SU-DHL-6 (cell line): ENCODE measurements at regions not wholly inside any gene's neighbourhood (a gene's known extent, or its start where the extent isn't known, plus 50 kb on each side); places are given as distances from the start of the nearest gene placed in this dataset.

Experiments used
- H2AFZ ChIP-seq: fragments of 200-600 bp; sonication (generic); 2 replicates; pipeline ENCODE4 v1.6.1; 2014; ENCODE audit warnings: low read depth, mild to moderate bottlenecking, moderate library complexity, mixed read lengths, antibody characterized with exemption, low read length; ENCODE audit not compliant: severe bottlenecking
- H3F3A ChIP-seq: fragments of 200-600 bp; shearing (Covaris generic); 2 replicates; pipeline ENCODE4 v1.6.0; 2016; ENCODE audit warnings: antibody characterized with exemption, mild to moderate bottlenecking; ENCODE audit not compliant: insufficient read depth
- H3K27ac ChIP-seq: fragments of 200-600 bp; sonication (generic); 2 replicates; pipeline ENCODE4 v1.5.1; 2016; ENCODE audit warnings: low read depth, mild to moderate bottlenecking, low read length, moderate library complexity, mixed read lengths
- H3K27me3 ChIP-seq: fragments of 200-600 bp; sonication (generic), shearing (Covaris generic); 2 replicates; pipeline ENCODE4 v1.6.0; 2014; ENCODE audit warnings: mild to moderate bottlenecking, low read length
- H3K36me3 ChIP-seq: fragments of 200-600 bp; sonication (generic); 2 replicates; pipeline ENCODE4 v1.6.1; 2014; ENCODE audit warnings: mild to moderate bottlenecking, low read length, mixed read lengths
- H3K4me2 ChIP-seq: fragments of 300-600, 200-600 bp; shearing (Covaris generic), sonication (generic); 2 replicates; pipeline ENCODE4 v1.6.0; 2014; ENCODE audit warnings: low read length, low read depth, mild to moderate bottlenecking; ENCODE audit not compliant: poor library complexity, severe bottlenecking
- H3K4me3 ChIP-seq: fragments of 200-600 bp; sonication (generic); 2 replicates; pipeline ENCODE4 v1.5.1; 2014; ENCODE audit warnings: antibody characterized with exemption, low read length, mild to moderate bottlenecking, mixed read lengths; ENCODE audit not compliant: insufficient read depth, poor library complexity, severe bottlenecking
- H3K79me2 ChIP-seq: fragments of 200-600 bp; sonication (generic); 2 replicates; pipeline ENCODE4 v1.6.1; 2014; ENCODE audit warnings: mild to moderate bottlenecking, low read length, moderate library complexity; ENCODE audit not compliant: insufficient read depth
- H3K9ac ChIP-seq: fragments of 200-600 bp; sonication (generic); 2 replicates; pipeline ENCODE4 v1.7.0; 2014; ENCODE audit warnings: mild to moderate bottlenecking, low read length
- H3K9me2 ChIP-seq: fragments of 200-600 bp; sonication (generic); replicated peaks from 2 replicates; pipeline ENCODE4 v1.6.1; 2014; ENCODE audit warnings: low read length; ENCODE audit not compliant: insufficient read depth
- H3K9me3 ChIP-seq: fragments of 200-600 bp; sonication (generic); 2 replicates; pipeline ENCODE4 v1.6.1; 2014; ENCODE audit warnings: low read length, mixed read lengths; ENCODE audit not compliant: insufficient read depth
- H4K20me1 ChIP-seq: fragments of 200-600 bp; sonication (generic); 2 replicates; pipeline ENCODE4 v1.6.1; 2014; ENCODE audit warnings: low read depth, mild to moderate bottlenecking, antibody characterized with exemption, low read length, moderate library complexity, mixed read lengths
- CTCF ChIP-seq: fragments of 200-600 bp; sonication (generic); IDR thresholded peaks from one replicate; pipeline ENCODE4 v1.5.1; 2017; ENCODE audit warnings: antibody characterized with exemption, mild to moderate bottlenecking, low read length, moderate library complexity; ENCODE audit not compliant: insufficient read depth, poor library complexity, severe bottlenecking
- EZH2phosphoT487 ChIP-seq: fragments of 200-600 bp; sonication (generic), shearing (Covaris generic); conservative IDR thresholded peaks from 2 replicates; pipeline ENCODE4 v1.6.1; 2018; ENCODE audit warnings: mild to moderate bottlenecking, antibody characterized with exemption, low read length, moderate library complexity, mixed read lengths

DNA sequence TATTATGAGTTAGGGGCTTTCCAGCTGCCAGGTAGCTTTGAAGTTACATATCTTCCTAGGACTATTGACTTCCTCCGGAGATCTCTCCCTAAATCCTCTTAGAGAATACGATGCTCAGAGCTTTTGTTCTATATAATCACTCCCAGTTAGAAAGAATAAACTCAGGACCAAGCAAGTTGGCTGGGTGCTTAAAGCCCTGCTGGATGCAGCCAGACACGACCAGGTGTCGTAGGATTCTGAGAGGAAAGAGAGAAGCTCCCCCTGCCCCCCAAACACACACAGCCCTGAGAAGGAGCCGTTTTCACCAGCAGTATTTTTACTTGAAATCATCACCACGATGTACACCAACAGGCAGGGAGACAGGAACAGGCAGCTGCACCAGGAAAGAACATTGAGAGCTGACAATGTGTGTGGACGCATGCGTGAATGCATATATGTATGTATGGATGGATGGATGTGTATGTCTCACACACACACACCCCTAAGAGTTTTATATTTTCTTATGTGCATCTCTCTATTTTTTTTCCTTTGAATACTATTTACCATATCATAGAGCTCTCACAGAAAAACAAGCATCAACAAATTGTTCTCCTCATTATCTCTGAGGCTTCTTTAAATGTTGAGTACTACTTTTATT, 382.6 kb downstream of the EPHA4 start:
- no peak overlapping the region for H3K4me3 ChIP-seq
- H3K9me3 ChIP-seq, result no peaks in the 10 kb centered on the region
- TF ChIP-seq EZH2phosphoT487 (no peak), CTCF (no peak)
- no peaks in the 10 kb centered on the region for H3K36me3 ChIP-seq
- no peaks in the 10 kb centered on the region for H3F3A ChIP-seq
- H3K79me2 ChIP-seq, result no peaks in the 10 kb centered on the region
- no peak overlapping the region for H3K9ac ChIP-seq
- no peaks in the 10 kb centered on the region for H3K27me3 ChIP-seq
- H3K4me2 ChIP-seq, result no peak overlapping the region
- H3K27ac ChIP-seq, result no peak overlapping the region
- no peaks in the 10 kb centered on the region for H3K9me2 ChIP-seq
- no peak overlapping the region for H2AFZ ChIP-seq
- no peaks in the 10 kb centered on the region for H4K20me1 ChIP-seq

- no peaks in the 10 kb centered on the region for H3K36me3 ChIP-seq
- H3K9me3 ChIP-seq, result no peaks in the 10 kb centered on the region
- no peaks in the 10 kb centered on the region for H4K20me1 ChIP-seq
- no peaks in the 10 kb centered on the region for H3F3A ChIP-seq
- no peak overlapping the region for H3K9ac ChIP-seq
- H3K9me2 ChIP-seq, result no peaks in the 10 kb centered on the region
- no peak overlapping the region for H3K4me2 ChIP-seq
- no peak overlapping the region for H3K27ac ChIP-seq
- TF ChIP-seq CTCF (no peak), EZH2phosphoT487 (no peak)
- H3K79me2 ChIP-seq, result no peaks in the 10 kb centered on the region
- no peak overlapping the region for H3K4me3 ChIP-seq
- H2AFZ ChIP-seq, result no peak overlapping the region
- H3K27me3 ChIP-seq, result no peaks in the 10 kb centered on the region
Observed at GRCh38 chr2:221195829-221196228, 376.3 kb downstream of the EPHA4 start.

DNA sequence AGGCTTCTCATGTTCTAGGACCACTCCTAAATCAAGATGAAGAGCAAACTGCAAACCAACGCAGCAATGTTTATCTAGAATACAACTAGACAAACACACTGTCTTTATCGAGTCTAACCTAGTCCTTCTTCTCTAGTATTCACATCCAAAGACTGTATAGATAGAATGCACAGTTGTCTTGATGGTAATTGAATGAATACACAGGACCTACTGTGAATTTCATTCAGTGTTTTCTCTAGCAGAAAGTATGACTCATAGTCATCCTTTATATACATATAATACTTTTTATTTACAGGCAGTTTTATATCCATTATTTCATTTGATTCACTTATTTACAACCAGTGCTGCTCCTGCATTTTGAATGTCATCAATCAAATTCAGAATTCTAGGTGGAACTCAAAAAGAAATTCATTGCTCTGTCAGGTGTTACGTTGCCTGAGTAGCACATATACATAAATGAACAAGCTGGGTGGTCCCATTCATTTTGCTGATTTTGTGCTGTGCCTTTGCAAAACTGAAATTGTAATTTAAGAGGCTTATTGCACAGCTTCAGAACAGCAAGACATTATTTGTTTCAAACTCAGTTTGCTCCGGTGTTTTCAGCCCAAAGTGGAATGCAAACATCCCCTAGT, 374.8 kb downstream of the EPHA4 start:
- Histone ChIP-seq H3K9ac (no peak overlapping the region), H3K79me2 (no peaks in the 10 kb centered on the region), H3K4me2 (no peak overlapping the region), H3K27ac (no peak overlapping the region), H3K36me3 (no peaks in the 10 kb centered on the region), H3K9me3 (no peaks in the 10 kb centered on the region), H3F3A (no peaks in the 10 kb centered on the region), H3K9me2 (no peaks in the 10 kb centered on the region), H3K4me3 (no peak overlapping the region), H2AFZ (no peak overlapping the region), H4K20me1 (no peaks in the 10 kb centered on the region), H3K27me3 (no peaks in the 10 kb centered on the region)
- no peak for TF ChIP-seq EZH2phosphoT487
- TF ChIP-seq CTCF, result no peak
